ENCODE measurements at regions not wholly inside any gene's neighbourhood (a gene's known extent, or its start where the extent isn't known, plus 50 kb on each side); places are given as distances from the start of the nearest gene placed in this dataset.

- TF ChIP-seq CTCF (IDR thresholded peaks at IDR 0.05; ENCODE audit: low read depth, low read length, poor library complexity, severe bottlenecking) (no peak), EZH2phosphoT487 (IDR thresholded peaks at IDR 0.05; ENCODE audit: borderline replicate concordance, low read length) (no peak)
Observed at GRCh38 chr15:97091093-97091492, 760.6 kb downstream of the NR2F2 start.
